Loucy (cell line): ENCODE measurements at regions not wholly inside any gene's neighbourhood (a gene's known extent, or its start where the extent isn't known, plus 50 kb on each side); places are given as distances from the start of the nearest gene placed in this dataset.

ENCODE experiments used
- H2AFZ ChIP-seq: fragments of 200-600 bp; sonication (generic); 2 replicates; pipeline ENCODE4 v1.6.0; 2016; ENCODE audit warnings: antibody characterized with exemption, mild to moderate bottlenecking, low read length, moderate library complexity
- H3F3A ChIP-seq: fragments of 200-600 bp; 2 replicates; pipeline ENCODE4 v1.6.0; 2016; ENCODE audit warnings: antibody characterized with exemption, low read depth, mild to moderate bottlenecking
- H3K27me3 ChIP-seq: fragments of 200-600 bp; sonication (generic); 2 replicates; pipeline ENCODE4 v1.6.1; 2014; ENCODE audit warnings: low read length, mild to moderate bottlenecking; ENCODE audit not compliant: insufficient read depth, poor library complexity, severe bottlenecking
- H3K36me3 ChIP-seq: fragments of 200-600 bp; sonication (generic); 2 replicates; pipeline ENCODE4 v1.6.1; 2016; ENCODE audit warnings: low read length; ENCODE audit not compliant: insufficient read depth
- H3K4me1 ChIP-seq: fragments of 200-600 bp; sonication (generic); 2 replicates; pipeline ENCODE4 v1.5.1; 2014; ENCODE audit warnings: low read length, mild to moderate bottlenecking; ENCODE audit not compliant: insufficient read depth, poor library complexity, severe bottlenecking
- H3K4me2 ChIP-seq: fragments of 200-600 bp; sonication (generic); 2 replicates; pipeline ENCODE4 v1.6.0; 2014; ENCODE audit warnings: antibody characterized with exemption, low read length, low read depth, mild to moderate bottlenecking; ENCODE audit not compliant: poor library complexity, severe bottlenecking
- H3K4me3 ChIP-seq: fragments of 200-600 bp; sonication (generic); 2 replicates; pipeline ENCODE4 v1.5.1; 2014; ENCODE audit warnings: low read length, mild to moderate bottlenecking, mixed read lengths; ENCODE audit not compliant: poor library complexity, severe bottlenecking
- H3K79me2 ChIP-seq: fragments of 200-600 bp; sonication (generic); 2 replicates; pipeline ENCODE4 v1.6.1; 2014; ENCODE audit warnings: low read length; ENCODE audit not compliant: insufficient read depth
- H3K9ac ChIP-seq: fragments of 200-600 bp; sonication (generic); 2 replicates; pipeline ENCODE4 v1.6.0; 2014; ENCODE audit warnings: mild to moderate bottlenecking, low read depth, low read length, moderate library complexity; ENCODE audit not compliant: poor library complexity, severe bottlenecking
- H3K9me2 ChIP-seq: fragments of 200-600 bp; sonication (generic); replicated peaks from 2 replicates; pipeline ENCODE4 v1.6.1; 2016; ENCODE audit warnings: low read depth, low read length, mixed read lengths
- H3K9me3 ChIP-seq: fragments of 200-600 bp; sonication (generic); 2 replicates; pipeline ENCODE4 v1.6.1; 2014; ENCODE audit warnings: mild to moderate bottlenecking, antibody characterized with exemption, low read length, low read depth; ENCODE audit not compliant: insufficient read depth
- H4K20me1 ChIP-seq: fragments of 200-600 bp; sonication (generic); 2 replicates; pipeline ENCODE4 v1.6.0; 2014; ENCODE audit warnings: antibody characterized with exemption, low read length, mild to moderate bottlenecking; ENCODE audit not compliant: insufficient read depth, poor library complexity, severe bottlenecking
- EZH2phosphoT487 ChIP-seq: fragments of 200-600 bp; IDR thresholded peaks from 2 replicates; pipeline ENCODE4 v1.6.1; 2018; ENCODE audit warnings: antibody characterized with exemption, mild to moderate bottlenecking, moderate library complexity, borderline replicate concordance
- TF ChIP-seq, protein P1 (sequence below): fragments of 200-600 bp; sonication (generic); conservative IDR thresholded peaks from 2 replicates; pipeline ENCODE4 v1.5.1; 2014; ENCODE audit warnings: mild to moderate bottlenecking, antibody characterized with exemption, low read length

DNA sequence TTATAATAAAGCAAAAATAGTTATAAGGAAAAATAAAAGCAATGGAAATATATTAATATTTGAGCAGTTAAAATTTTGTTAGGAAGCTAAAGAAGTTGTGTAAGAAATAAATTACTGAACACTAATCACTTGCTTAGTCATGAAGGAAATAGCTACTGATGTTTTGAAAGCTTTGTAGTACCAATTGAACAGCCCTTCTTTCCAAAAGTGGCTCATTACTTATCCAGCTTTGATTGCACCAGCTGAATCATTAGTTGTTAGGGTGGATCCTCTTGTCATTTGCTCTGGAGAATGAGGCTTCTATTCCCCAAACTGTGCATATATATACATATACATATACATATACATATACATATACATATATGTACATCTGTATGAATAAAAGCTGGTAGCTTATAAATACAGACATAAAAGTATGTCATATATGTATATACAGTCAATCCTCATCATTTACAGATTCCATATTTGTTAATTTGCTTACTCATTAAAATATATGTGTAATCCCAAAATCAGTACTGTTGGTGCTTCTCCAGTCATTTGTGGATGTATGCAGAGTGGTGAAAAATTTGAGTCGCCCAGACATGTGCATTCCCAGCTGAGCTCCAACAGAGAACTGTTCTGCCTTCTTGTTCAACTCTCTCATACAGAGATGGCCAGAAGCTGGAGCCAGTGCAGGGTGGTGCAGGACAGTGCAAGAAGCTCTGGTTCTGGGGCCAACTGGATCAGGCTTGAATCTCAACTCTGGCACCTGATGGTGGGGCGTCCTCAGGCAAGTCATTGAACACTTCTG, 214.1 kb downstream of the RPAP3 start:
- Histone ChIP-seq H3F3A (no peaks in the 10 kb centered on the region), H3K9me3 (no peaks in the 10 kb centered on the region), H2AFZ (no peak overlapping the region), H3K4me1 (no peaks in the 10 kb centered on the region), H3K9me2 (no peaks in the 10 kb centered on the region), H3K4me2 (no peak overlapping the region), H3K9ac (no peak overlapping the region), H4K20me1 (no peaks in the 10 kb centered on the region), H3K36me3 (no peaks in the 10 kb centered on the region), H3K27me3 (no peaks in the 10 kb centered on the region), H3K79me2 (no peaks in the 10 kb centered on the region), H3K4me3 (no peak overlapping the region)
- TF ChIP-seq EZH2phosphoT487, result no peak
- TF ChIP-seq, protein P1, sequence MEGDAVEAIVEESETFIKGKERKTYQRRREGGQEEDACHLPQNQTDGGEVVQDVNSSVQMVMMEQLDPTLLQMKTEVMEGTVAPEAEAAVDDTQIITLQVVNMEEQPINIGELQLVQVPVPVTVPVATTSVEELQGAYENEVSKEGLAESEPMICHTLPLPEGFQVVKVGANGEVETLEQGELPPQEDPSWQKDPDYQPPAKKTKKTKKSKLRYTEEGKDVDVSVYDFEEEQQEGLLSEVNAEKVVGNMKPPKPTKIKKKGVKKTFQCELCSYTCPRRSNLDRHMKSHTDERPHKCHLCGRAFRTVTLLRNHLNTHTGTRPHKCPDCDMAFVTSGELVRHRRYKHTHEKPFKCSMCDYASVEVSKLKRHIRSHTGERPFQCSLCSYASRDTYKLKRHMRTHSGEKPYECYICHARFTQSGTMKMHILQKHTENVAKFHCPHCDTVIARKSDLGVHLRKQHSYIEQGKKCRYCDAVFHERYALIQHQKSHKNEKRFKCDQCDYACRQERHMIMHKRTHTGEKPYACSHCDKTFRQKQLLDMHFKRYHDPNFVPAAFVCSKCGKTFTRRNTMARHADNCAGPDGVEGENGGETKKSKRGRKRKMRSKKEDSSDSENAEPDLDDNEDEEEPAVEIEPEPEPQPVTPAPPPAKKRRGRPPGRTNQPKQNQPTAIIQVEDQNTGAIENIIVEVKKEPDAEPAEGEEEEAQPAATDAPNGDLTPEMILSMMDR, result no peak

DNA sequence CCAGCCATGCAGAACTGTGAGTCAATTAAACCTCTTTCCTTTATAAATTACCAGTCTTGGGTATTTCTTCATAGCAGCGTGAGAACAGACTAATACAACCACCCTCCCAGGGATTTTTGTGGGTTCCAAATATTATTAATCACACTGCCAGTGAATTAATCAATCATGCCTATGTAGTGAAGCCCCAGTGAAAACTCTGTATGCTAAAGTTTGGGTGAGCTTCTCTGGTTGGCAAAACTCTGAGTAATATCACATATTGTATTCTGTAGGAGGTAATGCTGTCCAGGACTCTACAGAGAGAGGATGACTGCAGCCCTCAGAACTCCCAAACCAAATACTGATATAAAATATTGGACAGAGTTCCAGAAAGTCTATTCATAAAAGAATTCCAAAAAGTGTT, 216.9 kb downstream of the RPAP3 start:
- H4K20me1 ChIP-seq, result no peaks in the 10 kb centered on the region
- H3K4me2 ChIP-seq, result no peak overlapping the region
- H3K9me3 ChIP-seq, result no peaks in the 10 kb centered on the region
- H3K27me3 ChIP-seq, result no peaks in the 10 kb centered on the region
- H3K36me3 ChIP-seq, result no peaks in the 10 kb centered on the region
- no peaks in the 10 kb centered on the region for H3K4me1 ChIP-seq
- no peak overlapping the region for H2AFZ ChIP-seq
- no peak overlapping the region for H3K9ac ChIP-seq
- no peaks in the 10 kb centered on the region for H3F3A ChIP-seq
- no peaks in the 10 kb centered on the region for H3K9me2 ChIP-seq
- no peak overlapping the region for H3K4me3 ChIP-seq
- TF ChIP-seq, protein P1, result no peak
- TF ChIP-seq EZH2phosphoT487, result no peak
- no peaks in the 10 kb centered on the region for H3K79me2 ChIP-seq

DNA sequence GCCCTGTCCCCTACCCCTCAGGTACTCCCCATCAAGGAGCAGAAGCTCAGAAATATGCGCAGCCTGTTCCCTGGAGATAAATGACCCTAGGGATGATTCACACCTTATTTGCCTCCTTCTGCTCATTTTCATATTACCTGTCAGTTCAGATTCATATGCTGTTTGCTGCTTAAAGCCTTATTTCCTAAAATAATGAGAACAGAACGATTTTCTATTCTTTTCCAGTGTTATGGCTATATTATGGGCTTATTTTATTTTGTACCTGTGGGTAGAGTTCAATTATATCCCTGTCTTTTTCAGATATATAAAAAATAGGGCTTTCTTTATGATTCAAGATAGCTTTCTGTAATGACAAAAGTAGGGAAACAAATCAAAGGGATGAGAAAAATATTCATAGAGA, 224.8 kb downstream of the RPAP3 start:
- no peaks in the 10 kb centered on the region for H3K4me1 ChIP-seq
- H3K79me2 ChIP-seq, result no peaks in the 10 kb centered on the region
- no peak for TF ChIP-seq EZH2phosphoT487
- TF ChIP-seq, protein P1, result no peak
- H4K20me1 ChIP-seq, result no peaks in the 10 kb centered on the region
- H3K9me3 ChIP-seq, result 0 out of 2 replicates have a peak, but pooled peaks cover 3% of the 10 kb centered on the region
- no peak overlapping the region for H2AFZ ChIP-seq
- H3K4me3 ChIP-seq, result no peak overlapping the region
- no peaks in the 10 kb centered on the region for H3K9me2 ChIP-seq
- no peaks in the 10 kb centered on the region for H3F3A ChIP-seq
- no peak overlapping the region for H3K4me2 ChIP-seq
- no peaks in the 10 kb centered on the region for H3K27me3 ChIP-seq
- no peak overlapping the region for H3K9ac ChIP-seq
- no peaks in the 10 kb centered on the region for H3K36me3 ChIP-seq
